HEK293 (cell line): ENCODE measurements at regions not wholly inside any gene's neighbourhood (a gene's known extent, or its start where the extent isn't known, plus 50 kb on each side); places are given as distances from the start of the nearest gene placed in this dataset.

Experiments
- ZNF16 ChIP-seq: fragments of 450-650 bp; formaldehyde crosslinking; IDR thresholded peaks from 2 replicates; pipeline ENCODE4 v1.5.1; 2016; ENCODE audit warnings: low read depth, missing biosample characterization, missing genetic modification characterization
- ZNF174 ChIP-seq: fragments of 450-650 bp; formaldehyde crosslinking; IDR thresholded peaks from 2 replicates; pipeline ENCODE4 v1.5.0; 2017; ENCODE audit warnings: missing biosample characterization, mild to moderate bottlenecking, missing genetic modification characterization
- ZNF660 ChIP-seq: fragments of 450-650 bp; IDR thresholded peaks from 2 replicates; pipeline ENCODE4 v1.5.1; 2018; ENCODE audit warnings: missing biosample characterization, mild to moderate bottlenecking, missing genetic modification characterization
- TF ChIP-seq, protein P1 (sequence below): fragments of 450-650 bp; formaldehyde crosslinking; IDR thresholded peaks from 2 replicates; pipeline ENCODE4 v1.5.1; 2016; ENCODE audit warnings: missing biosample characterization, missing genetic modification characterization
- TF ChIP-seq, protein P2 (sequence below): fragments of 450-650 bp; formaldehyde crosslinking; IDR thresholded peaks from 2 replicates; pipeline ENCODE4 v1.5.1; 2016; ENCODE audit warnings: missing biosample characterization, missing genetic modification characterization

DNA sequence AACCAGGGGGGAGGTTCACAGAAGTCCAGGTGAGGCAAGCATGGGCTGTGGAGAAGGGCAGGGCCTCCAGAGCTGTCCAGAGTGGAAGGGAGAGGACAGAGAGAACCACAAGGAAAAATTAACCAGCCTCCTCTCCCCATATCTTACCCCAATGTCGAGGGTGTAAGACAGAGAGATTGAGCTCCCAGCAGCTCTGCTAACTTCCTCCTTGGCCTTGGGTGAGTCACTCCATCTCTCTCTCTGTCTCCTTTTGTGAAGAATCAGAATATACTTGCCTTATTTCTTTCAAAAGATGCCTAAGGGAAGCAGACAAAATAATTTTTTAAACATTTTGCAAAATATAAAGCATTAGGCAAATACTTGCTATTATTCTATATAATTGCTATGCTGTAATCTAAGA is 58.3 kb upstream of the IYD start:
- no peak for TF ChIP-seq ZNF16 (tag by site-specific recombination)
- TF ChIP-seq, protein P1, sequence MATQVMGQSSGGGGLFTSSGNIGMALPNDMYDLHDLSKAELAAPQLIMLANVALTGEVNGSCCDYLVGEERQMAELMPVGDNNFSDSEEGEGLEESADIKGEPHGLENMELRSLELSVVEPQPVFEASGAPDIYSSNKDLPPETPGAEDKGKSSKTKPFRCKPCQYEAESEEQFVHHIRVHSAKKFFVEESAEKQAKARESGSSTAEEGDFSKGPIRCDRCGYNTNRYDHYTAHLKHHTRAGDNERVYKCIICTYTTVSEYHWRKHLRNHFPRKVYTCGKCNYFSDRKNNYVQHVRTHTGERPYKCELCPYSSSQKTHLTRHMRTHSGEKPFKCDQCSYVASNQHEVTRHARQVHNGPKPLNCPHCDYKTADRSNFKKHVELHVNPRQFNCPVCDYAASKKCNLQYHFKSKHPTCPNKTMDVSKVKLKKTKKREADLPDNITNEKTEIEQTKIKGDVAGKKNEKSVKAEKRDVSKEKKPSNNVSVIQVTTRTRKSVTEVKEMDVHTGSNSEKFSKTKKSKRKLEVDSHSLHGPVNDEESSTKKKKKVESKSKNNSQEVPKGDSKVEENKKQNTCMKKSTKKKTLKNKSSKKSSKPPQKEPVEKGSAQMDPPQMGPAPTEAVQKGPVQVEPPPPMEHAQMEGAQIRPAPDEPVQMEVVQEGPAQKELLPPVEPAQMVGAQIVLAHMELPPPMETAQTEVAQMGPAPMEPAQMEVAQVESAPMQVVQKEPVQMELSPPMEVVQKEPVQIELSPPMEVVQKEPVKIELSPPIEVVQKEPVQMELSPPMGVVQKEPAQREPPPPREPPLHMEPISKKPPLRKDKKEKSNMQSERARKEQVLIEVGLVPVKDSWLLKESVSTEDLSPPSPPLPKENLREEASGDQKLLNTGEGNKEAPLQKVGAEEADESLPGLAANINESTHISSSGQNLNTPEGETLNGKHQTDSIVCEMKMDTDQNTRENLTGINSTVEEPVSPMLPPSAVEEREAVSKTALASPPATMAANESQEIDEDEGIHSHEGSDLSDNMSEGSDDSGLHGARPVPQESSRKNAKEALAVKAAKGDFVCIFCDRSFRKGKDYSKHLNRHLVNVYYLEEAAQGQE (tag by site-specific recombination) = no peak
- TF ChIP-seq, protein P2, sequence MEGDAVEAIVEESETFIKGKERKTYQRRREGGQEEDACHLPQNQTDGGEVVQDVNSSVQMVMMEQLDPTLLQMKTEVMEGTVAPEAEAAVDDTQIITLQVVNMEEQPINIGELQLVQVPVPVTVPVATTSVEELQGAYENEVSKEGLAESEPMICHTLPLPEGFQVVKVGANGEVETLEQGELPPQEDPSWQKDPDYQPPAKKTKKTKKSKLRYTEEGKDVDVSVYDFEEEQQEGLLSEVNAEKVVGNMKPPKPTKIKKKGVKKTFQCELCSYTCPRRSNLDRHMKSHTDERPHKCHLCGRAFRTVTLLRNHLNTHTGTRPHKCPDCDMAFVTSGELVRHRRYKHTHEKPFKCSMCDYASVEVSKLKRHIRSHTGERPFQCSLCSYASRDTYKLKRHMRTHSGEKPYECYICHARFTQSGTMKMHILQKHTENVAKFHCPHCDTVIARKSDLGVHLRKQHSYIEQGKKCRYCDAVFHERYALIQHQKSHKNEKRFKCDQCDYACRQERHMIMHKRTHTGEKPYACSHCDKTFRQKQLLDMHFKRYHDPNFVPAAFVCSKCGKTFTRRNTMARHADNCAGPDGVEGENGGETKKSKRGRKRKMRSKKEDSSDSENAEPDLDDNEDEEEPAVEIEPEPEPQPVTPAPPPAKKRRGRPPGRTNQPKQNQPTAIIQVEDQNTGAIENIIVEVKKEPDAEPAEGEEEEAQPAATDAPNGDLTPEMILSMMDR = no peak
- TF ChIP-seq ZNF174 (tag by site-specific recombination) = no peak
- no peak for TF ChIP-seq ZNF660 (tag by site-specific recombination)
